GM23248 (cell line): ENCODE measurements at regions not wholly inside any gene's neighbourhood (a gene's known extent, or its start where the extent isn't known, plus 50 kb on each side); places are given as distances from the start of the nearest gene placed in this dataset.

ENCODE experiments used
- DNase-seq: peaks from one replicate; pipeline ENCODE4 v3.0.0-alpha.2; 2015
- H2AFZ ChIP-seq: fragments of 200-600 bp; sonication (generic); 2 replicates; pipeline ENCODE4 v1.6.1; 2016; ENCODE audit warnings: antibody characterized with exemption
- H3F3A ChIP-seq: fragments of 200-600 bp; sonication (generic); 2 replicates; pipeline ENCODE4 v1.6.1; 2016; ENCODE audit warnings: mild to moderate bottlenecking, antibody characterized with exemption, mixed run types; ENCODE audit not compliant: insufficient read depth
- H3K27ac ChIP-seq: fragments of 200-600 bp; sonication (generic); 2 replicates; pipeline ENCODE4 v1.5.1; 2016; ENCODE audit warnings: mild to moderate bottlenecking
- H3K27me3 ChIP-seq: fragments of 200-600 bp; sonication (generic); replicated peaks from 2 replicates; pipeline ENCODE4 v1.6.1; 2016; ENCODE audit warnings: mild to moderate bottlenecking; ENCODE audit not compliant: insufficient read depth
- H3K36me3 ChIP-seq: fragments of 200-600 bp; sonication (generic); 2 replicates; pipeline ENCODE4 v1.6.1; 2016; ENCODE audit warnings: low read depth, mild to moderate bottlenecking
- H3K4me1 ChIP-seq: fragments of 200-600 bp; sonication (generic); 2 replicates; pipeline ENCODE4 v1.6.1; 2016; ENCODE audit warnings: mild to moderate bottlenecking; ENCODE audit not compliant: insufficient read depth
- H3K4me2 ChIP-seq: fragments of 200-600 bp; sonication (generic); one replicate; pipeline ENCODE4 v1.6.1; 2016; ENCODE audit warnings: mild to moderate bottlenecking; ENCODE audit not compliant: unreplicated experiment
- H3K4me3 ChIP-seq: fragments of 200-600 bp; sonication (generic); 2 replicates; pipeline ENCODE4 v1.5.1; 2016; ENCODE audit warnings: mild to moderate bottlenecking
- H3K79me2 ChIP-seq: fragments of 200-600 bp; sonication (generic); 2 replicates; pipeline ENCODE4 v1.6.1; 2016; ENCODE audit warnings: mild to moderate bottlenecking; ENCODE audit not compliant: insufficient read depth
- H3K9ac ChIP-seq: fragments of 200-600 bp; sonication (generic); 2 replicates; pipeline ENCODE4 v1.6.1; 2016; ENCODE audit warnings: mild to moderate bottlenecking
- H3K9me2 ChIP-seq: fragments of 200-600 bp; sonication (generic); 2 replicates; pipeline ENCODE4 v1.6.1; 2016; ENCODE audit warnings: mixed run types, mild to moderate bottlenecking, moderate library complexity; ENCODE audit not compliant: insufficient read depth
- H3K9me3 ChIP-seq: fragments of 200-600 bp; sonication (generic); one replicate; pipeline ENCODE4 v1.6.1; 2017; ENCODE audit warnings: low read depth
- H4K20me1 ChIP-seq: fragments of 200-600 bp; sonication (generic); 2 replicates; pipeline ENCODE4 v1.6.0; 2016; ENCODE audit not compliant: insufficient read depth
- EZH2 ChIP-seq: fragments of 200-600 bp; sonication (generic); IDR thresholded peaks from 2 replicates; pipeline ENCODE4 v1.6.1; 2018; ENCODE audit warnings: antibody characterized with exemption, mild to moderate bottlenecking; ENCODE audit not compliant: insufficient read depth, poor library complexity, severe bottlenecking
- EZH2phosphoT487 ChIP-seq: fragments of 200-600 bp; sonication (generic); IDR thresholded peaks from 2 replicates; pipeline ENCODE4 v1.6.1; 2018; ENCODE audit warnings: antibody characterized with exemption, moderate library complexity, mild to moderate bottlenecking, low read depth; ENCODE audit not compliant: insufficient read depth
- WGBS, 2 experiments: methylation state at CpG; one replicate each; pipeline ENCODE4 v1.1.6; 2015 to 2017; ENCODE audit warnings: low lambda C conversion rate in 2 of 2, low coverage in 1 of 2; ENCODE audit errors: missing lambda C conversion rate in 2 of 2; 5-methylcytosine and 5-hydroxymethylcytosine counted together
- in situ Hi-C: fragments of 300-500 bp; cut with MboI; formaldehyde crosslinking; loops from 2 replicates; pipeline ENCODE4 v1.15.0; 2020

GRCh38 chr13:100790405-100790804 lies 115.8 kb upstream of the TMTC4 start:
- TF ChIP-seq EZH2 (no peak), EZH2phosphoT487 (no peak)
- no peak overlapping the region for H2AFZ ChIP-seq

DNA sequence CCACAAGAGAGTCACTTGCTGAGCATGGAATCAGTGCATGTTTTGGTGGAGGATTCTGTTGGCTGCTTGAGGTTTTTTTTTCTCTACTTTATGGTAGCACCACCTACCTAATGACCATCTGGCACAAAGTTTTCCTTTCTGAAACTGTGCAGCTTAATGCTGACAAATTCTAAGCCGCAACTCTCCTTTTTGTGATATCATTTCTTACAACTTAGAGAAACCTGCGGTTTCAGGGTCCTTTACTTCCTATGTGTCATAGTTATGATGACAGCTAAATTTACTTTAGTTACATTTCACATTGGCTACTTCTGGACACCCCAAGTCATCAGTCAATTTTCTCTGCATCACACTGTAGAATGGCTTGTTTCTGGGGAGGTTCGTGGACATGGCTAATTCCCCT lies 115.4 kb upstream of the TMTC4 start:
- H2AFZ ChIP-seq: no peak overlapping the region
- H3K27ac ChIP-seq: no peak overlapping the region
- peak; percentile 11 for DNase-seq
- H3K9ac ChIP-seq: no peak overlapping the region
- peaks cover 4% of the 10 kb centered on the region; the same call in 1 of the 2 replicates for H3K27me3 ChIP-seq
- no peak overlapping the region for H3K4me3 ChIP-seq
- WGBS, 2 experiments: 10 to 13% methylated on average over 3 of the region's 3 CpGs
- no peaks in the 10 kb centered on the region for H3K79me2 ChIP-seq
- no peaks in the 10 kb centered on the region for H4K20me1 ChIP-seq
- H3K4me1 ChIP-seq: 0 out of 2 replicates have a peak, but pooled peaks cover 3% of the 10 kb centered on the region
- peak overlapping the region; percentile 7 for H3K4me2 ChIP-seq
- in situ Hi-C loops: no loop called here
- TF ChIP-seq EZH2phosphoT487 (no peak), EZH2 (no peak)
- no peaks in the 10 kb centered on the region for H3K9me3 ChIP-seq
- H3K9me2 ChIP-seq: no peaks in the 10 kb centered on the region
- H3K36me3 ChIP-seq: no peaks in the 10 kb centered on the region
- no peaks in the 10 kb centered on the region for H3F3A ChIP-seq

More at GRCh38 chr13:100790405-100790804, 115.8 kb upstream of the TMTC4 start:
- H3K27me3 ChIP-seq: peaks cover 4% of the 10 kb centered on the region; the same call in 1 of the 2 replicates
- H3K4me3 ChIP-seq: no peak overlapping the region
- no peak overlapping the region for H3K9ac ChIP-seq
- H3K9me3 ChIP-seq: no peaks in the 10 kb centered on the region
- 0 out of 2 replicates have a peak, but pooled peaks cover 3% of the 10 kb centered on the region for H3K4me1 ChIP-seq
- no peaks in the 10 kb centered on the region for H3F3A ChIP-seq
- H3K27ac ChIP-seq: no peak overlapping the region
- DNase-seq: no peak
- no peaks in the 10 kb centered on the region for H4K20me1 ChIP-seq
- in situ Hi-C loops: no loop called here
- no peak overlapping the region for H3K4me2 ChIP-seq
- WGBS, 2 experiments: 38 to 43% methylated on average over 1 of the region's 1 CpG
- H3K79me2 ChIP-seq: no peaks in the 10 kb centered on the region
- H3K9me2 ChIP-seq: no peaks in the 10 kb centered on the region
- H3K36me3 ChIP-seq: no peaks in the 10 kb centered on the region

GRCh38 chr13:100789481-100789880 lies 114.9 kb upstream of the TMTC4 start:
- no peaks in the 10 kb centered on the region for H3K9me2 ChIP-seq
- H3K4me2 ChIP-seq: peak overlapping the region; percentile 7
- H3K27ac ChIP-seq: no peak overlapping the region
- peaks cover 4% of the 10 kb centered on the region; the same call in 1 of the 2 replicates for H3K27me3 ChIP-seq
- no peak overlapping the region for H3K9ac ChIP-seq
- H3K79me2 ChIP-seq: no peaks in the 10 kb centered on the region
- H3K9me3 ChIP-seq: no peaks in the 10 kb centered on the region
- no peak overlapping the region for H2AFZ ChIP-seq
- DNase-seq: peak; percentile 5
- H3K36me3 ChIP-seq: no peaks in the 10 kb centered on the region
- no peaks in the 10 kb centered on the region for H4K20me1 ChIP-seq
- H3K4me1 ChIP-seq: 0 out of 2 replicates have a peak, but pooled peaks cover 3% of the 10 kb centered on the region
- H3K4me3 ChIP-seq: no peak overlapping the region
- no peaks in the 10 kb centered on the region for H3F3A ChIP-seq
- 4 to 14% methylated on average over 2 of the region's 2 CpGs for WGBS, 2 experiments
- in situ Hi-C loops: no loop called here
- no peak for TF ChIP-seq EZH2phosphoT487
- no peak for TF ChIP-seq EZH2

DNA sequence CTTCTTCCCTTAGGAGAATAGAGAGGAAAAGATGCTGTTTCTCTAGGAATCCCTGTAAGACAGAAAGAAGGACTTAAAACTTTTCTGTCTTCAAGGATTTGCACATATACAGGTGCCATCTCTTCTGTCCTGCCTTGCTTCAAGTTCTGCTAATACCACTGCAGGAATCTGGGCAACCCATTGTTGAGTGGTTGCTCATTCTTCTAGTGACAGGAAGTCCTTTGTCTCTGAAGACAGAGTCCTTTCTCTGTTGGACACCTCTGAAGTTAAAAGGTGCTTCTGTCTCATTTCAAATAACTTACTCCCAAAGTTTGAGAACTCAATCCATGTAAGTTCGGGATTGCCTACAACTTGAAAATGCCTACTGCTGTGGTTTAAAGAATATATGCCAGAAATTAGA lies 114.4 kb upstream of the TMTC4 start:
- Histone ChIP-seq H3K27ac (no peak overlapping the region), H3K4me2 (no peak overlapping the region), H3K36me3 (no peaks in the 10 kb centered on the region), H3K9me3 (no peaks in the 10 kb centered on the region), H3K9ac (no peak overlapping the region), H3F3A (no peaks in the 10 kb centered on the region), H3K27me3 (peaks cover 4% of the 10 kb centered on the region; the same call in 1 of the 2 replicates), H2AFZ (no peak overlapping the region), H3K79me2 (no peaks in the 10 kb centered on the region), H3K4me1 (0 out of 2 replicates have a peak, but pooled peaks cover 3% of the 10 kb centered on the region), H3K9me2 (no peaks in the 10 kb centered on the region), H3K4me3 (no peak overlapping the region), H4K20me1 (no peaks in the 10 kb centered on the region)
- TF ChIP-seq EZH2phosphoT487 (no peak), EZH2 (no peak)
- no peak for DNase-seq
- 43 to 54% methylated on average over 1 of the region's 1 CpG for WGBS, 2 experiments
- in situ Hi-C loops: no loop called here
